Prostate gland (tissue), 2 donors: ENCODE measurements at regions not wholly inside any gene's neighbourhood (a gene's known extent, or its start where the extent isn't known, plus 50 kb on each side); places are given as distances from the start of the nearest gene placed in this dataset.
"Not testable (repeated sequence)": the region's sequence is repeated elsewhere in the genome, so short reads cannot be mapped to it uniquely, and the experiment has no call there.

Experiments used
- POLR2AphosphoS5 ChIP-seq: sonication (generic); formaldehyde crosslinking; IDR thresholded peaks from one replicate; pipeline ENCODE4 v1.6.1; 2017; ENCODE audit warnings: antibody characterized with exemption
- TF ChIP-seq, protein P1 (sequence below), 4 experiments: fragments of 200-600 bp in 2 of 4; fragments of 450-650 bp in 2 of 4; sonication (generic) in 2 of 4; IDR thresholded peaks; 1 replicate in 3 of 4; 2 replicates in 1 of 4; pipeline ENCODE4 v1.5.1; 2016 to 2019; ENCODE audit warnings: antibody characterized with exemption in 4 of 4, mild to moderate bottlenecking in 2 of 4, moderate library complexity in 2 of 4

DNA sequence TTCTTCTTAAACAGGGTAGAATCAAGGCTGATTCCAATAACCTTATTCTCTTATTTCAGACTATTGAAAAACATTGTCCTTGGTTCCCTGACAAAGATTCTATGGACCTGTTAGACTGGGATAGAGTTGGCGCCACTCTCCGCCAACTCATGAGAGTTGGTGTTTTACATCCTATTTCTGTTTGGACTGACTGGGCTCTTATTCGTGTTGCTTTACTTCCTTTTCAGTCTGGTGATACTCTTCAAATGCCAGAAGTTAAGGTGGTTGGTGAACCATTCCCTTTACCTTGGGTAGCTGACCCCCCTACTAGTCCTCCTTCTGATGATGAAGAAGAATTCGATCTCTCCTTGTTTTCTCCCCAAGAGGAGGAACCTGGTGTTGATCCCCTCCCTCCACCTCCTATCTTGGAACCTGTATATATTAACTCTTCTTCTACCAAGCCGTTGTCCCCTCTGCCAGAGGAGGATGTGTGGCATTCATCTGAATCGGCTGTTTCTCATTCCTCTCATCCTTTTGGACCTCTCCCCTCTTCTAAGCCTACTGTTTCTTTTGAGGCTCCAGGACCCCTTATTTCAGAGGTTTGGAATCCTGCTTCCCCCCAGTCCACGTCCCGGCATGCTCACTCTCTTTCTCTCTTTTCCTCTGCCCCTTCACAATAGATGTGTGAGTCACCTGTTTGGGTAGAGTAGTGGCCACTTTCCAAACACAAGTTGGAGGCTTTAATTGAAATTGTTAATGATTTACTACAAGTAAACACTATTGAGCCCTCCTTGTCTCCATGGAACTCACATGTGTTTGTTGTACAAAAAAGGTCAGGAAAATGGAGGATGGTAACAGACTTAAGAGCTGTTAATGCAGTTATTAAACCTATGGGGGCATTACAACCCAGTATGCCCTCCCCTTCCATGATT, 585.7 kb downstream of the NSUN3 start:
- TF ChIP-seq POLR2AphosphoS5 = not testable (repeated sequence)
- TF ChIP-seq, protein P1, sequence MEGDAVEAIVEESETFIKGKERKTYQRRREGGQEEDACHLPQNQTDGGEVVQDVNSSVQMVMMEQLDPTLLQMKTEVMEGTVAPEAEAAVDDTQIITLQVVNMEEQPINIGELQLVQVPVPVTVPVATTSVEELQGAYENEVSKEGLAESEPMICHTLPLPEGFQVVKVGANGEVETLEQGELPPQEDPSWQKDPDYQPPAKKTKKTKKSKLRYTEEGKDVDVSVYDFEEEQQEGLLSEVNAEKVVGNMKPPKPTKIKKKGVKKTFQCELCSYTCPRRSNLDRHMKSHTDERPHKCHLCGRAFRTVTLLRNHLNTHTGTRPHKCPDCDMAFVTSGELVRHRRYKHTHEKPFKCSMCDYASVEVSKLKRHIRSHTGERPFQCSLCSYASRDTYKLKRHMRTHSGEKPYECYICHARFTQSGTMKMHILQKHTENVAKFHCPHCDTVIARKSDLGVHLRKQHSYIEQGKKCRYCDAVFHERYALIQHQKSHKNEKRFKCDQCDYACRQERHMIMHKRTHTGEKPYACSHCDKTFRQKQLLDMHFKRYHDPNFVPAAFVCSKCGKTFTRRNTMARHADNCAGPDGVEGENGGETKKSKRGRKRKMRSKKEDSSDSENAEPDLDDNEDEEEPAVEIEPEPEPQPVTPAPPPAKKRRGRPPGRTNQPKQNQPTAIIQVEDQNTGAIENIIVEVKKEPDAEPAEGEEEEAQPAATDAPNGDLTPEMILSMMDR (IDR thresholded peaks at IDR 0.05) = not testable (repeated sequence)
